GM19438 (cell line): ENCODE measurements at regions not wholly inside any gene's neighbourhood (a gene's known extent, or its start where the extent isn't known, plus 50 kb on each side); places are given as distances from the start of the nearest gene placed in this dataset.
A peak's percentile ranks its signal among the peaks of the same experiment; 100 is the strongest.

ENCODE experiments used
- ATAC-seq: cut with Tn5 transposase; IDR thresholded peaks from one replicate; pipeline ENCODE4 v1.9.1; 2021; ENCODE audit warnings: low read depth; ENCODE audit not compliant: unreplicated experiment

DNA sequence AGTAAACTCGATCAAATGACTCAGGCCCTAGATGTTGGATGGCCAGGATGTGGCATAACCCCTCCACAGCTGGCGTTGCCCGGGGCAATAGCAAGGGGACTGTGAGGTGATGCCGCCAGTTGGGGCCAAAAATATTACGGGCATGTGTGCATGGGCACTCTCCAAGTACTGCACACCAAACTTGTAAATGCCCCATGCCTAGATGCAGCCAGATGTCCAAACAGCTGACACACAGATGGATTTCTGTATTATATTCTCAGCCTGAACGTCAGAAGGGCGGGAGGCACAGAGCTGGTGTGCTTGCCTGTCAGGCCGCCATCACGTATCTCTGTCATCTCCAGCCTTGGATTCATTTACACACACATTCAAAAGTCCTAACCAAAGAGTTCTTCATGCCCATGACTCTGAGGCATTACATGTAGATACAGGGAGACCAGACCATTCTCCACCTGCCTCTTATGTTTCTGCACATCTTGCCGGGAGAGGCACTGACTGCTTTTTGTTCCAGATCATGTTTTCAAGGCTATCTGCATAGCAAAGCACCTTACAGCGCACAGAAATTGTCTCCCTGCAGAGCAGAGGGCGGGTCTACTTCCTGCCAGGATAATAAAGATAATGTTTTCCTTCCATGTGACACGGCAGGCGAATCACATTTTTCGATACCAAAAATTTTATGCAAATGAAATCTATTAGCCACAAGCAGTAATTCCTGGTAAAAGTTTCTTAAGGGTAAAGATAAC is 200.9 kb upstream of the ADAMTS16 start:
- ATAC-seq, result no peak

- ATAC-seq, result no peak
These were observed 199.0 kb upstream of the ADAMTS16 start for GRCh38 chr5:4941161-4941560.

- peak; percentile 81 for ATAC-seq
These were observed 197.9 kb upstream of the ADAMTS16 start for GRCh38 chr5:4941957-4942830.

GRCh38 chr5:4942831-4943178 is 197.3 kb upstream of the ADAMTS16 start:
- no peak for ATAC-seq

GRCh38 chr5:4945296-4945695 is 194.8 kb upstream of the ADAMTS16 start:
- no peak for ATAC-seq

DNA sequence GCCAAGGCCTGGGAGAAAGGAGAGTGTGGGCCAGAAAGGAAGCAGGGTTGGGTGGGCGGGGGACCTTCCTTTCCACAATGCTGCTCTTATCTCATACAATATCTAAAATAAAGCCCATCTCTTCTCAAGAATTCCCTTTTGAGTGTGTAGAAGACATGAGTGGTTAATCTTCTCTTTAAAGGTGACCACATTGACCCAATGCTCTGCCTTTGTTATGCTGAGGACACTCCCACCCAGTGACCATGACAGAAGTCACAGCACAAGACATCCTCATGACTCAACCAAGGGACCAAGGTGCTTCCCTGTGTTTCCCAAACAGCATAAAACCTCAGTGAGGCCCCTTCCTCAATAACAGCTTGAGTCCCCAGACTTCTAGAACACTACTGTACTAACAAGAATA is 193.0 kb upstream of the ADAMTS16 start:
- no peak for ATAC-seq

GRCh38 chr5:4947893-4948536 is 192.1 kb upstream of the ADAMTS16 start:
- ATAC-seq, result no peak

DNA sequence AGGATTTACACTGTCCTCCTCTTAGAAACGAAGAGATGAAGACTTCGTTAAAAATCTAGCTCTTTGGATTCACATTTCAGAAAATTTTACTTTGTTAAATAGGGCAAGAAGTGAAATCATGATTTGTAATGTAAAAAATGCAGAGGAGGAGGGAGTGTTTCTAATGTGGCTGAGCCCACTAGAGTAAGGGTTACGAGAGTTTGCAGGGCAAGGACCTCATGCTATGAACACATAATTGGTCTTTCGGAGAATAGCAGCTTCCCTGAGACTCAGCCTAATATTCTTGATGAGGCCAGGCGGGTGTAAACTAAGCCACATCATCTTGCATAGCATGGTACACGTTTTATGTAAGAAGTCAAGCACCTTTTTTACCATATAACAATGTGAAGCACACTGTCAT is 191.0 kb upstream of the ADAMTS16 start:
- ATAC-seq, result no peak

DNA sequence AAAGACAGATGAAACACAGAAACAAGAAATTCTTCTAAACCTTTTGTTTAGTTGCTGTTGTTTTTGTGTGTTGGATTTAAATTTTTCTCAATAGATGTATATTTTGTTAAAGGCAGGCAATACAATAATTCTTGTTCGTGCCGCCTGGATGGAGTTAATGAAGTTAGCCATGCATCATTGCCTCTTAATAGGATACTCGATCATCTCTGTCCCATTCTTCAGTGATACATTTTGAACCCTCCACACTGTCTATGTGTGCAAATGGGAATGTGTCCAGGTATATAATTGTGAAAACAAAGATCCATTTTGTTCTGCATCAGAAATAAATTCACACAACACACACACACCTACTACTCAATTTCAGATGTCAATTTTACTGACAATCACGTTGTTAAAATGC is 186.6 kb upstream of the ADAMTS16 start:
- ATAC-seq, result no peak

DNA sequence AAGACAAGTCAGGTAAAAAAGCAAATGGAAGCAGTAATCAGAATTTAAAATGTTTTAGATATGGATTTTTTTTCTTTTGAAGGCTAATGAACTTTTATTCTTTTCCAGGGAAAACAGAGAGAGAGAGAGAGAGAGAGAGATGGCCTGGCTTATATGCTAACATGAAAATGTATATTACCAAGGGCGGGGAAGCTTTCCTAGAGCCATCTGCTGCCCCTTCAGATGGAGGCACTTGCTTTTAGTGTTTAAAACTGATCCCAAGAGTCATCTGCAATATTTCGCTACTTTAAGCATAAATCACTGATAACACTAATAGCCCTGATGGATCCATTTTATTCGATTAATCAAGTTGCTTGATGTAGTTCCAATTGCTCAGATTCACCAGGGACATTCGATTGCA is 186.1 kb upstream of the ADAMTS16 start:
- no peak for ATAC-seq

DNA sequence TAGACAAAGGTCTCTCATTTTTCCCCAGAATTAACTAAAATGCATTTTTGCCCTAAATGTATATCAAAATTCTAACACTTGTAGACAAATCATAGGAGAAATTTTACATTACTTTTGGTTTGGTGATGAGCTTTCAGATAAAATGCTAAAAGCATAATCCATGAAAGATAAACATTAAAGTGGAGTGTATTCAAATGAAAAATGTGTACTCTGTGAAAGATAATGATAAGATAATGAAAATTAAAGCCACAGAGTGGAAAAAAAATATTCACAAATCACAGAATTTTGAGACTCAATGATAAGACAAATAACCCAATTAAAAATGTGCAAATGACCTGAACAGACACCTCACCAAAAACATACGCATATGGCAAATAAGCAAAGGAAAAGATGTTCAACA is 176.9 kb upstream of the ADAMTS16 start:
- ATAC-seq, result no peak

- ATAC-seq, result no peak
These were observed 170.8 kb upstream of the ADAMTS16 start for GRCh38 chr5:4969351-4969750.

DNA sequence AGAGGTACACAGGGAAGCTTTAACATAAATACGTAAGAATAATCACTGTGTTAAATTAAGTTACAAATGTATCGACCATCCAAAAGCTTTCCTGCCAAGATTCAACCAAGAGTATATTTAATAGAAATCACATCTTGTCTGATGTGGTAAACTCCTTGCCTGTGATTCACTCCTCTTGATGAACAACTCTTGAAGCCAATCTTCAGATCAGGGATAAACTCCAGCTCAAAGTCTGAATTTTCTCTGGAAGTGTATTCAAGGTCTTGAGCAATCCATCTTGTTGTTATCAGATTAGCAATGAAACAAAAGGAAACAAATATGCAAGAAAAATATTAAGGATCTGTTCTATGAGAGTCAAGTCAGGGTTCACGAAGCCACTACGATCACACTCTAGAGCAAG is 170.0 kb upstream of the ADAMTS16 start:
- no peak for ATAC-seq

GRCh38 chr5:4976902-4977301 is 163.2 kb upstream of the ADAMTS16 start:
- no peak for ATAC-seq

- ATAC-seq, result no peak
These were observed 162.6 kb upstream of the ADAMTS16 start for GRCh38 chr5:4977416-4978110.

GRCh38 chr5:4980201-4980600 is 159.9 kb upstream of the ADAMTS16 start:
- no peak for ATAC-seq

- ATAC-seq, result no peak
These were observed 158.5 kb upstream of the ADAMTS16 start for GRCh38 chr5:4981608-4982007.

- ATAC-seq, result no peak
These were observed 156.4 kb upstream of the ADAMTS16 start for GRCh38 chr5:4983701-4984100.

DNA sequence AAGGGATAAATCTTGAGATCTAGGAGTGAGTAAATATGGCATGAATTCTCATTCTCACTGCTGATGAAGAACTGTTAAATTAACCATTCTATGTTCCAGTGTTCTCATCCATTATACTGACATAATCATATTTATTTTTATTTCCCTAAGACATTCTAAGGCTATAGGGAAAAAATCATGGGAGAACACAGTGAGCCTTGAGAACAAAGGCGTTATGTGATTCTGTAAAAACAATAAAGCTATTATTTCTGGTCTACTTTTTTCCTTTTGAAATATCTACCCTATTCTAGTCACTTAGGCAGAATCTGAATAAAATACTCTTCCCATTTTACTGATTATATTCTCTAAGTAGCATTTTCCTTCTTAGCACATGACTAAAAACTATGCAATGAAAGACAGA is 155.7 kb upstream of the ADAMTS16 start:
- no peak for ATAC-seq

DNA sequence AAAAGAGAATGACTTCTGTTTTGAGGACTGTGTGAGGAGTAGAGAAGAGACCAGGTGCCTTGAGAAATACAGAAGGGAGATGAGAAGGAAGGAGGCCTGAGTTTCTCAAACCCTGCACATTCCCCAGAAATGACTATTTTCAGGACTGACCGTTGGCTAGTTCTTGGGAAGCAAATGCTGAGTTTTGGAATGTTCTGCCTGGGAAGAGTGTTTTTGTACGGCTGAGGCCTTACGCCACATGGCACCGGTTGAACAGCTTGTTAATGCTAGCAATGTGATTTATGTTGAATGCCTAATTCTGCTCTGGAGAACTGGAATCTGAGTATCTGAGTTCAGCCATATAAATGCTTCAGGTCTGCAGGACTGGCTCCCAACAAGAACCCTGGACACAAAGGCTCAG is 152.7 kb upstream of the ADAMTS16 start:
- ATAC-seq, result no peak

GRCh38 chr5:4989118-4989517 is 151.0 kb upstream of the ADAMTS16 start:
- no peak for ATAC-seq
